ENCODE measurements at regions not wholly inside any gene's neighbourhood (a gene's known extent, or its start where the extent isn't known, plus 50 kb on each side); places are given as distances from the start of the nearest gene placed in this dataset.

DNA sequence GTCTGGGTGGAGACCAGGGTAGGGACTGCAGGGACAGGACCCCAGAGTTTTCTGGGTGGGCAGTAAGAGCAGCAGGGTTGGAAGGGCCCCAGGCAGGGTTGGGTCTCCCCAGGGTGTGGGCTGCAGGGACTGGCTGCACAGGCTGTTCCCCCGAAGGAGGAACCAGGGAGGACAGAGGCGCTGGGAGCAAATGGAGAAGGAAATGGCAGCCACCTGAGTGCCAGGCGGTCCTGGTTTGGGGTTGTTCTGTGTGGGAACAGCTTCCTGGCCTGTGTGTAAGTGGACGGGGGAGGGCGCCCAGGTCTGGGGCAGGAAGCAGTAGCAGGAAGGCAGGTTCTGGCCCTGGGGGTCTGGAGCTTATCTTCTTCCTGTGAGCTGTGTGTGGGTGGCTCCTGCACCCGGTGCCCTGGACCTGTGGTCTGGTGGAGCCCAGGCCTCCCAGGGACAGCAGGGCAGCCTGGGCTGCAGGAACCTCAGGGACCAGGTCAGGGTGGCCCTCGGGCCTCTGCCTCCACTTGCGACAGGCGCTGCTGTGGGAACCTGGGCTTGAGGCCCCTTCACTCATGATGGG is 372.8 kb downstream of the TMEM121 start:
- TF ChIP-seq POLR2A (IDR thresholded peaks at IDR 0.05), result no peak
- TF ChIP-seq, protein P1, sequence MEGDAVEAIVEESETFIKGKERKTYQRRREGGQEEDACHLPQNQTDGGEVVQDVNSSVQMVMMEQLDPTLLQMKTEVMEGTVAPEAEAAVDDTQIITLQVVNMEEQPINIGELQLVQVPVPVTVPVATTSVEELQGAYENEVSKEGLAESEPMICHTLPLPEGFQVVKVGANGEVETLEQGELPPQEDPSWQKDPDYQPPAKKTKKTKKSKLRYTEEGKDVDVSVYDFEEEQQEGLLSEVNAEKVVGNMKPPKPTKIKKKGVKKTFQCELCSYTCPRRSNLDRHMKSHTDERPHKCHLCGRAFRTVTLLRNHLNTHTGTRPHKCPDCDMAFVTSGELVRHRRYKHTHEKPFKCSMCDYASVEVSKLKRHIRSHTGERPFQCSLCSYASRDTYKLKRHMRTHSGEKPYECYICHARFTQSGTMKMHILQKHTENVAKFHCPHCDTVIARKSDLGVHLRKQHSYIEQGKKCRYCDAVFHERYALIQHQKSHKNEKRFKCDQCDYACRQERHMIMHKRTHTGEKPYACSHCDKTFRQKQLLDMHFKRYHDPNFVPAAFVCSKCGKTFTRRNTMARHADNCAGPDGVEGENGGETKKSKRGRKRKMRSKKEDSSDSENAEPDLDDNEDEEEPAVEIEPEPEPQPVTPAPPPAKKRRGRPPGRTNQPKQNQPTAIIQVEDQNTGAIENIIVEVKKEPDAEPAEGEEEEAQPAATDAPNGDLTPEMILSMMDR (IDR thresholded peaks at IDR 0.05), result no peak

Data from testis (tissue), 2 donors.